Gastrocnemius medialis (tissue), 4 donors: ENCODE measurements at regions not wholly inside any gene's neighbourhood (a gene's known extent, or its start where the extent isn't known, plus 50 kb on each side); places are given as distances from the start of the nearest gene placed in this dataset.

Experiments
- POLR2A ChIP-seq, 2 donors: fragments of 450-650 bp; IDR thresholded peaks; one replicate each; pipeline ENCODE4 v1.6.1; 2017; ENCODE audit warnings: antibody characterized with exemption in 2 of 2, mild to moderate bottlenecking in 2 of 2, moderate library complexity in 2 of 2
- TF ChIP-seq, protein P1 (sequence below), 5 experiments: fragments of 450-650 bp in 3 of 5; fragments of 200-600 bp in 2 of 5; sonication (generic) in 2 of 5; IDR thresholded peaks in 4 of 5; conservative IDR thresholded peaks in 1 of 5; 1 replicate in 4 of 5; 2 replicates in 1 of 5; pipeline ENCODE4 v1.5.1; 2016 to 2019; ENCODE audit warnings: antibody characterized with exemption in 5 of 5, mild to moderate bottlenecking in 3 of 5, moderate library complexity in 3 of 5

DNA sequence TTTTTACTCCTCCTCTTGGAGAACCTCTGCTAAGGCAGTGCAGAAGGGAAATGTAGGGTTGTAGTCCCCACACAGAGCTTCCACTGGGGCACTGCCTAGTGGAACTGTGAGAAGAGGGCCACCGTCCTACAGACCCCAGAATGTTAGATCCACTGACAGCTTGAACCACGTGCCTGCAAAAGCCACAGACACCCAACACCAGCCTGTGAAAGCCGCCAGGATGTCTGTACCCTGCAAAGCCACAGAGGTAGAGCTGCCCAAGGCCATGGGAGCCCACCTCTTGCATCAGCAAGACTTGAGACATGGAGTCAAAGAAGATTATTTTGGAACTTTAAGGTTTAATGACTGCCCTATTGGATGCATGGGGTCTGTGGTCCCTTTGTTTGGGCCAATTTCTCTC is 112.1 kb downstream of the RSL24D1 start:
- TF ChIP-seq POLR2A (IDR thresholded peaks at IDR 0.05) = no peak
- TF ChIP-seq, protein P1, sequence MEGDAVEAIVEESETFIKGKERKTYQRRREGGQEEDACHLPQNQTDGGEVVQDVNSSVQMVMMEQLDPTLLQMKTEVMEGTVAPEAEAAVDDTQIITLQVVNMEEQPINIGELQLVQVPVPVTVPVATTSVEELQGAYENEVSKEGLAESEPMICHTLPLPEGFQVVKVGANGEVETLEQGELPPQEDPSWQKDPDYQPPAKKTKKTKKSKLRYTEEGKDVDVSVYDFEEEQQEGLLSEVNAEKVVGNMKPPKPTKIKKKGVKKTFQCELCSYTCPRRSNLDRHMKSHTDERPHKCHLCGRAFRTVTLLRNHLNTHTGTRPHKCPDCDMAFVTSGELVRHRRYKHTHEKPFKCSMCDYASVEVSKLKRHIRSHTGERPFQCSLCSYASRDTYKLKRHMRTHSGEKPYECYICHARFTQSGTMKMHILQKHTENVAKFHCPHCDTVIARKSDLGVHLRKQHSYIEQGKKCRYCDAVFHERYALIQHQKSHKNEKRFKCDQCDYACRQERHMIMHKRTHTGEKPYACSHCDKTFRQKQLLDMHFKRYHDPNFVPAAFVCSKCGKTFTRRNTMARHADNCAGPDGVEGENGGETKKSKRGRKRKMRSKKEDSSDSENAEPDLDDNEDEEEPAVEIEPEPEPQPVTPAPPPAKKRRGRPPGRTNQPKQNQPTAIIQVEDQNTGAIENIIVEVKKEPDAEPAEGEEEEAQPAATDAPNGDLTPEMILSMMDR (IDR thresholded peaks at IDR 0.05 in 4 of 5, conservative IDR thresholded peaks at IDR 0.05 in 1 of 5) = no peak
